Activated naive CD4-positive, alpha-beta T cell treated with anti-CD3 and anti-CD28 coated beads, Interleukin-2, amount 50 U/mL, for 16 hours (primary cell): ENCODE measurements at regions not wholly inside any gene's neighbourhood (a gene's known extent, or its start where the extent isn't known, plus 50 kb on each side); places are given as distances from the start of the nearest gene placed in this dataset.

Experiments used
- DNase-seq: peaks from one replicate; pipeline ENCODE4 v3.0.0-alpha.2; 2020

GRCh38 chr4:18401868-18402267, 380.3 kb upstream of the LCORL start:
- no peak for DNase-seq

DNA sequence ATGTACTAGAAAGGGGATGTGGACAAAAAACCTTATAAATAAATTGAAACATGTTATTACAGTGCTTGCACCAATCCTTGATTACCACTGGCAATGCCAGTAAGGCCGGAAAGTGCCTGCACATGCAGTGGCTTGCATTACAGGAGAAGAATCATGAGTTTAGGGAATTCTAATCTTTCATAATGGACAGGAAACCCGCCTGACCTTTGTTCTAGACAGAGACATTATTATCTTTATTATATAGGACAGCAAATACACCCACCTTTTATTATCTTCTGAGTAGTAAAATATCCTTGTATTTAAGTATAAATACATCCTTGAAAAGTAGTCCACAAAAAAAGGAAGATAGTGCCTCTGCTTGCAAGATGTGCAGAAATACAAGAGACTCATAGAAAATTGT, 379.9 kb upstream of the LCORL start:
- no peak for DNase-seq

DNA sequence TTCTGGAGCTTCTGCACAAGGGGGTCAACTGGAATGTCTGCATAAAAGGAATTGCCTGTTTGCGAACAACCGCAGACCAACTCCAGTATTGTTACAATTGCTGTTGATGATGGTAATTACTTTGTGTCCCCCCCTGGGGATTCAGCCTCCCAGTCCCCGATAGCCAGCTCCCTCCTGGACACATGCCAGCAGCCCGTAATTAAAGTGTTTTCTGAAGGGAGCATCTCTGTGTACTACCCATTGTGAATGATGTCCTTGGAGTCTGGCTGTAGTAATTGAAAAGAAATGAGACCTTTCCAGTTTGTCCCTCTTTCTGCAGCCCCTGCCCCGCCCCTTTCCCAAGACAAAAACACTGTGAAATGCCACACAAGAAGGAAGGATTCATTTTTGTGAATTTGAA, 377.1 kb upstream of the LCORL start:
- DNase-seq = no peak

DNA sequence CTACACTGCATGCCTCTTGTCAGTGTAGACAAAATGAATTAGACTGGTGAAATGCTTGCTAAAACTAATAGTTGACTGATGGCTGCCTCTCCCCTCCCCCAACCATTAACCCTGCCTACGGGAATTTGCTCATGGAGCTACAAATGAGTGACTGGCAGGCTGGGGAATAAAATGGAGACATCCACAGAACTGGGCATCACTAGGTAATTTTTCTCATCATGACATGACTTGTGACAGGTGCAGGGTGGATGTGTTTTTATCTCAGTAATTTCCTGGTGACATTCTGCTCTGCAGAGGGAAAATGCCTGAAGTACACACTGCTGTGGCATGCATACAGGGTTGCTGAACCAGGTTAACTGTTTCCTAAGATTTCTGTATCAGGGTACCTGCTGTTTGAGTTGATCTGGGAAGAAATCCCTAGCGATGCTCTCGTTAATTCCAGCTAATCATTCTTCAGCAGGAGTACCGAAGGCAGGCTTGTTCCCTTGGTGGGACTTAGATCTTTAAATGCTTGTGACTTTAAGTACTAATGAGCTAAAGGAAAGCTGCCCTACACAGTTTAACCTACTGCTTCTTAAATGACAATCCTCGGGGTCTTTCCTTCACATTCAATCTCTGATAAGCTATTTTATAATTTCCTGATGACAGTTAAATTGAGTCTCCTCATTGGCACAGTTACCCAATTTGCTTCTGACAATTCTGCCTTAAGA, 376.3 kb upstream of the LCORL start:
- no peak for DNase-seq

DNA sequence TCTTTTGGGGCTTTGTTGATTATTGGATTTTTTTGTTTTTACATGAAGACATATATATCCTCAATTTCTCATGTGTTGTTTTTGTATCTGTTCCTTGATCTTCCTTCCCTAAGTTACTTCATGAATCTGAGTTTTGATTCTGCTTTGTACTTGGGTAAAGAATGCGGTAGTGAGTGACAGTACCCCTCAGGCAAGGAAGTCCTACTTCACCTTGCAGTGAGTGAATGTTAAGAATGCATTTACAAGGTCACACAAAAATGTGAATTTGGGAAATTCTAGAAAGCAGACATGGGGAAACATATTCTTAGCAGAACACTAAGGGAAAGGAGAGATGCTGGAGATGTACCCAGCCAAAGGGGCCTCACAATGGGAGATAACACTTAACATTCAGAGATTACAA, 373.1 kb upstream of the LCORL start:
- DNase-seq = no peak

GRCh38 chr4:18391354-18391728, 369.8 kb upstream of the LCORL start:
- no peak for DNase-seq

GRCh38 chr4:18390655-18391353, 369.2 kb upstream of the LCORL start:
- DNase-seq = no peak

- DNase-seq = no peak
Measured at GRCh38 chr4:18389115-18389514, 367.6 kb upstream of the LCORL start.

- no peak for DNase-seq
Measured at GRCh38 chr4:18388039-18388438, 366.5 kb upstream of the LCORL start.

GRCh38 chr4:18381186-18381585, 359.6 kb upstream of the LCORL start:
- DNase-seq = no peak

GRCh38 chr4:18369561-18369960, 348.0 kb upstream of the LCORL start:
- DNase-seq = no peak

GRCh38 chr4:18366892-18367291, 345.3 kb upstream of the LCORL start:
- DNase-seq = no peak

DNA sequence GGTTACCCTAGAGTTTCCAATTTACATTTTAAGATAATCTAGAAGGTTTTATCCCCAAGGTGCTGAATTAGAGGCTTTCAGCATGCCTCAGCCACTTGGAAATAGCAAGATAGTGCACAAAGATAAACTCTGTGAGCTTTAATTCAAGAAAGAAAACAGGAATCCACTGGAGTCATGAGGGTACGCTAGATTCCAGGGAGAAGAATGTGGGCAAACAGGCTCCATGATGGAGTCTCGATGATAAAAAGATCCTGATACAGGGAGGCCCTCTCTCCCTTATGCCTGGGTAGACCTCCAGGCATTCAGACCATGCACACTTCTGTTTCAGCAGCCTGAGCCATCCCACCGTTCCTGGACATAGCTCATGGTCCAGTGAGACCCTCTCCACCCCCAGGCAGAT, 344.6 kb upstream of the LCORL start:
- no peak for DNase-seq

- DNase-seq = no peak
Measured at GRCh38 chr4:18343581-18343980, 322.0 kb upstream of the LCORL start.

DNA sequence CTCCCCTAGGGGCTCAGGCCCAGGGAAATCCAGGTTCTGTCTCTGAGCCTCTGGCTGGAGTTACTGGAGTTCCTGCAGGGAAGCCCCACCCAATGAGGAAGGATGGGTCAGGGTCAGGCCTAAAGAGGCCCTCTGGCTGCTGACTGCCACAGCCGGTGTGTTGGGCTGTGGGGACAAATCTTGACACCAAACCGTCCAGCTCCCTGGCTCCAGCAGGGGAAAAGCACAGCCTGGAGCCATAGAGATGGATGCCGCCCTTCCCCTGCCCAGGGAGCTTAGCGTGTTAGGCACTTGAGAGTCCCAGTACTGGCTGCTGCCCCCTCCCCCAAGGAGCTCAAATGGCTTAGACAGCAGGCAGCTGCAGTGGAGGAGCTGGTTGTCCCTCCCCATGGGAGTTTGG, 321.3 kb upstream of the LCORL start:
- no peak for DNase-seq

DNA sequence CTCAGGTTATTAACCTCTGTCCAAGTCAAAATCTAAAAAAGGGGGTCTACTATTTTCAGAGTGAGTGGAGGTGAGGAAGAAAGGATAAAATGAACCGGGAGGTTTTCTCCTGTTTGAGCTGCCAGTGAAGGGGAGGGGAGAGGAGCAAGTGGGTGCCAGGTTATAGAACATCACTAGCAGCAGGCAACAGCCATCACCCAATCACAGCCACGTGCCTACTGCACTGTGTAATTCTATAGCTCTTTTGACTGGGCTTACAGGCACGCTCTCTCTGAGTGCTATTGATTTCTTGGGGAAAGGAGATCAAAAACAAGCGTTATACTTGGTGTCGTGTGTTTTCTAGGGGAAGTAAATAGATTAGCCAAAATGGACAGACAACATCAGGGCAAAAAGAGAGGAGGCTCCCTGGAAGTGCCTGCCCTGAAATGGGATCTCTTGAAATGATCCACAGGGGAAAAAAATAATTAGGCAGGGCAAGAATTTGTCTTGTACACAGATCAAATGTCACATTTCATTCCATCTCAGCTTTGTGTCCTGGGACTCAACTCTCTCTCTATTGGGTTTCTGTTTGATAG, 300.5 kb upstream of the LCORL start:
- DNase-seq = no peak

DNA sequence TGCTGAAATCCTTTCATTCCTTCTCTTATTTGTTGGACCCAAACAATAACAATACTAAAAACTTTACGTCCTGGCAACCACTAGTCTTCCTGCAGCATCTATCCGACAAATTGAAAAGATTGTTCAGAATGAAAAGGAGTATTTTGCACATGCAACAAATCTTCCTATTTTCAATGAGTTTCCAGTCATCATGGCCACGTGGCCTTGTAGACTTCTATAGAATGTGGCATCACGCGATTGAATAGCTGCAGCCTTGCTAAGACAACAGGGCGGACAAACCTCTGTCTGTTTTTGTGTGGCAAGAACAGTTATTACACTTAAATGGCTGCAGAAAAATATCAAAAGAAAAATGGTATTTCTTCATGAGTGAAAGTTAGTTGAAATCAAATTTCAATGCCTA, 297.9 kb upstream of the LCORL start:
- DNase-seq = no peak

DNA sequence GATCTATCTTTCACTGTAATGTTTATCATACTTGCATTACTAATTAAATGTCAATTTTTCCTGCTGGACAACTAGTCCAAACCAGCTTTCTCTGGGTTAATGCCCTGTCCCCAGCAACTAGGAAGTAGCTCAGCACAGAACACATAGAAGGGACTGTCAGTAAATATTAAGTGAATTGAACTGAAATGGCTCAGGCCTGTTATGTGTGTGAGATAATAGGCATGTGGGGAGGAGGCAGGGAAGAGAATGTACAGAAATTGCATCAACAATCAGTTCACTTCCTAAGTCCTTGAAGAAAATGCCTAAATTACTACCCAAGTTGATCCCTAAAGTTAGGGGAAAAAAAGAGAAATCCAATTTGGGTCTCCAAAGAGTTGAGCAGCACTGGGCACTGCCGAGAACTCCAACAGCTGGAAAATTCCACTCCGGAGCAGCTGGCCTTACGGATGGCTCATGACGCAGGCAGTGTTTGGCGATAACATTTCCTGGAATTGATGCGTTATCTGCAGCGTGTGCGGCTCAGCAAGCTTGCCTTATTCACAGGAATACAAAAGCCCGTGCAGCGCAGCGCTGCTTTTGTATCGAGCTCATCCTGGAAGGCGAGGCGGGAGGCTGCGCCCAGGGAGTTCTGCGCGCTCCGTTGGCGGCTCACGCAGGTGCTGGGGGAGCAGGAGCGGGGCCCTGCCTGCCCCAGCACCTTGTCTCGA, 297.3 kb upstream of the LCORL start:
- DNase-seq = no peak

DNA sequence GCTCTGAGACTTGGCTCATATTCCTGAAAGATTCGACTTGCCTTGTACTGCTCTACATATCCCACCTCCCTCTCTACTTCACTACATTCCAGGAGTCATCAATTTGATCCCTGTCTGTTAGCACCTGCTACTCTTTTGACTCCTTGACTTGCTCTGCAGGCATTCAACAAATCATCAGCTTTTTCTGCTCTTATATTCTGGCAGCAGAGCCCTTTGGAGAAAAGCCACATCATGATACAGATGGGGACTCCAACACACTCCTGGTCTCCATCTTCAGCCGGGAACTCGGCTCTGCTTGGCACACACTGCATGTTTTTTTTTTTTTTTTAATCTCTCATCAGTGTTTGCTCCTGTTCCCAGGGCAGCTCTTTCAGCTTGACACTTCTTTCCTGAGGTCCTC, 293.2 kb upstream of the LCORL start:
- no peak for DNase-seq

GRCh38 chr4:18297684-18298083, 276.1 kb upstream of the LCORL start:
- DNase-seq = no peak

GRCh38 chr4:18296411-18296810, 274.9 kb upstream of the LCORL start:
- no peak for DNase-seq

DNA sequence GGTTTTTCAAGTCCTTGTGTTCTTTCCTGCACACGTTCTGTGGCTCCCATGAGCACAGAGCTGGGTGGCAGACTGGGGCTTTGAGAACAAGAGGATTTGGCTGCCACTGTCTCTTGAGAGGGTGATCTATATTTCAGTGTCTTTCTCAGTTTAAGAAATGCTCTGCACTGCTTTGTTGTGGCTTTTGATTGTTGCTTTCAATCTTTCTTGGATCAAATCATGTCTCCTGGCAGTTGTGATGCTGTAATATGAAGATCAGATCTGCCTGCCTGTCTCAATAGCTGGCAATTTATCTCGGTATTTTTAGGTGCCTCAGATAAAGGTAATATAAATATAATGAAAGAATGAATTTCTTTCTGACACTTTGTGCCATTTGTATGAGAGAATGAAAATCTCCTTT, 273.3 kb upstream of the LCORL start:
- DNase-seq = no peak

DNA sequence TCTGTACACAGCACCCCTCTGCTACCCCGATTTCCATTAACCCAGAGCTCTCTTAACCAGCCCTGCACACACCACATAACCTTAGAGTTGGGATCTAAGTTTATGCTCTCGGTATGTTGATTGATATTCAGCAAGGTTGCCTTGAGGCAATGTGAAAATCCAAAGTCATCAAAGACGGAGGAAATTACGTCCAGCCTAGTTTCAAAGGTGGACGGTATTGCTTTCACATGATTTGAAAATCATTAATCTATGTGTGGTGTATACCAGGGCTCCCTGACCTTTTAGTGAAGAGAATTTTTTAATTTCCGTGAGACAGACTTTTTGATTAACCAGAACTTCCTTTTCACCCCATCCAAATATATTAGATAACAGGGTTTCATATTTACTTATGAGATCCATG, 272.5 kb upstream of the LCORL start:
- DNase-seq = no peak

DNA sequence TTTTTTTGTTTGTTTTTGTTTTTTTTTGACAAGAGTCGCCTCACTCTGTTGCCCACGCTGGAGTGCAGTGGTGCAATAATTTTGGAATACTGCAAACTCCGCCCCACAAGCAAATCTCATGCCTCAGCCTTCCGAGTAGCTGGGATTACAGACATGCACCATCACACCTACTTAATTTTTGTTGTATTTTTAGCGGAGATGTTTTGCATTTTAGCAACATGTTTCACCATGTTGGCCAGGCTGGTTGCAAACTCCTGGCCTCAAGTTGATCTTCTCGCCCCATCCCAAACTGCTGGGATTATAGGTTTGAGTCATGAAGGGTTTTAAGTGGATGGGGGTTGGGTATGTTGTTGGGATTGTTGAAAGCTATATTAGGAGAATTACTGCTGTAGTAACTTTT, 270.9 kb upstream of the LCORL start:
- no peak for DNase-seq
